SK-N-MC (cell line): ENCODE measurements at regions not wholly inside any gene's neighbourhood (a gene's known extent, or its start where the extent isn't known, plus 50 kb on each side); places are given as distances from the start of the nearest gene placed in this dataset.

Source experiments
- DNase-seq: peaks from one replicate; pipeline ENCODE4 v3.0.0-alpha.2; 2011; ENCODE audit warnings: low read depth, low spot score
- H3K27ac ChIP-seq: fragments of 200-600 bp; sonication (generic); 2 replicates; pipeline ENCODE4 v1.5.1; 2016; ENCODE audit warnings: mixed run types
- H3K36me3 ChIP-seq: fragments of 200-600 bp; sonication (generic); 2 replicates; pipeline ENCODE4 v1.6.1; 2017; ENCODE audit warnings: antibody characterized with exemption, low read length, mixed read lengths; ENCODE audit not compliant: insufficient read depth
- H3K4me3 ChIP-seq: fragments of 200-600 bp; sonication (generic); 2 replicates; pipeline ENCODE4 v1.5.1; 2016
- H3K9ac ChIP-seq: fragments of 200-600 bp; sonication (generic); 2 replicates; pipeline ENCODE4 v1.8.0; 2017; ENCODE audit warnings: mixed run types, mixed read lengths; ENCODE audit not compliant: insufficient read length
- H3K9me3 ChIP-seq: fragments of 200-600 bp; sonication (generic); 2 replicates; pipeline ENCODE4 v1.6.1; 2017; ENCODE audit warnings: low read depth, mild to moderate bottlenecking, antibody characterized with exemption, low read length, moderate library complexity, mixed read lengths
- EZH2 ChIP-seq: fragments of 200-600 bp; sonication (generic); IDR thresholded peaks from one replicate; pipeline ENCODE4 v1.6.1; 2017; ENCODE audit warnings: antibody characterized with exemption
- FOXP2 ChIP-seq: optimal IDR thresholded peaks from 2 replicates; pipeline ENCODE3; 2011; ENCODE audit warnings: mild to moderate bottlenecking, moderate library complexity; ENCODE audit not compliant: insufficient read depth; ENCODE audit errors: extremely low read length, control extremely low read depth
- POLR2AphosphoS5 ChIP-seq: IDR thresholded peaks from 2 replicates; pipeline ENCODE4 v1.6.1; 2012; ENCODE audit warnings: mild to moderate bottlenecking, low read depth, low read length, borderline replicate concordance

DNA sequence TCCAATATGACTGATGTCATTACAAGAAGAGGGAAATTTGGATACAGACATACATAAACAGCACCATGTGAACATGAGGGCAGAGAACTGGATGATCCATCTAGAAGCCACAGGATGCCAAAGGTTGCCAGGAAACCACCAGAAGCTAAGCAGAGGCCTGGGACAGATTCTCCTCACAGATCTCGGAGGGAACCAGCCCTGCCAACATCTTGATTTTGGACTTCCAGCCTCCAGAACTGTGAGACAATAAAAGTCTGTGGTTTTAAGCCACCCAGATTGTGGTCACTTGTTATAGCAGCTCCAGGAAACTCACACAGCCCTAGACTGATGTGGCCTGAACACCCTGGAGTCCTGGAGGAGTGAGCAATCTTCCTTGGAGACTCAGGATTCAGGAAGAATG lies 351.6 kb downstream of the EIPR1 start:
- Histone ChIP-seq H3K36me3 (no peaks in the 10 kb centered on the region), H3K27ac (no peak overlapping the region)
- DNase-seq, result no peak

GRCh38 chr2:3025261-3025660 lies 352.4 kb downstream of the EIPR1 start:
- no peaks in the 10 kb centered on the region for H3K9me3 ChIP-seq
- DNase-seq, result no peak
- no peak overlapping the region for H3K9ac ChIP-seq
- no peak overlapping the region for H3K4me3 ChIP-seq
- H3K27ac ChIP-seq, result no peak overlapping the region
- H3K36me3 ChIP-seq, result no peaks in the 10 kb centered on the region
- TF ChIP-seq FOXP2 (no peak), EZH2 (no peak), POLR2AphosphoS5 (no peak)

More for the DNA sequence above, 351.6 kb downstream of the EIPR1 start:
- TF ChIP-seq FOXP2 (no peak), POLR2AphosphoS5 (no peak), EZH2 (no peak)
- Histone ChIP-seq H3K9me3 (no peaks in the 10 kb centered on the region), H3K9ac (no peak overlapping the region), H3K4me3 (no peak overlapping the region)

- no peak for DNase-seq
- Histone ChIP-seq H3K9me3 (no peaks in the 10 kb centered on the region), H3K9ac (no peak overlapping the region), H3K27ac (no peak overlapping the region), H3K36me3 (no peaks in the 10 kb centered on the region), H3K4me3 (no peak overlapping the region)
- TF ChIP-seq POLR2AphosphoS5 (no peak), FOXP2 (no peak), EZH2 (no peak)
These were observed 353.1 kb downstream of the EIPR1 start for GRCh38 chr2:3024401-3024935.

GRCh38 chr2:3023531-3023930 lies 354.1 kb downstream of the EIPR1 start:
- Histone ChIP-seq H3K4me3 (no peak overlapping the region), H3K36me3 (no peaks in the 10 kb centered on the region), H3K9me3 (no peaks in the 10 kb centered on the region), H3K9ac (no peak overlapping the region), H3K27ac (no peak overlapping the region)
- TF ChIP-seq POLR2AphosphoS5 (no peak), FOXP2 (no peak), EZH2 (no peak)
- no peak for DNase-seq

DNA sequence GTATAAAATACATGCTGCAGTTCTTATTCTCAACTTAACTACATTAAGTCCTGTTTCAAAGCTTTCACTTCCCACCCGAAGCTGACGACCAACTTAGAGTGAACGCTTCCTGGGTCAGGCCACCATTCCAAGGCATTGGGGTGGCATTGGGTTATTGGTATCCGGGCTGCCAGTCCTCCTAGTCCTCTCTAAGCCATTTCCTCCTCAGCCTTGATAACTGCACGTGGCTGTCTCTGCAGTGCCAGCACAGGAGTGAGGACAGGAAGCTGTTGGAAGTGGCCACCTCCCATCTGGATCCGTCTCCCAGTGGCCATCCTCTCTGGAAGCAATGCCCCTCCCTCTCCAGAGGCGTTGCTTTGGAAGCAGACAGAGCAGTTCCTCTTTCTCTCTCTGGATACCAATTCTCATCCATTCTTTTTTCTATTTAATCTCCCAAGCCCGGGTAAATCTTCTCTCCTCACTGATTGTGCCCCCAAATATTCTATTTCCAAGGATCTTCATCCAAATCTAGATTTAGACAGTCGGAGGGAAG lies 354.7 kb downstream of the EIPR1 start:
- DNase-seq, result no peak
- no peak overlapping the region for H3K4me3 ChIP-seq
- TF ChIP-seq FOXP2 (no peak), POLR2AphosphoS5 (no peak), EZH2 (no peak)
- no peaks in the 10 kb centered on the region for H3K36me3 ChIP-seq
- no peaks in the 10 kb centered on the region for H3K9me3 ChIP-seq
- H3K9ac ChIP-seq, result no peak overlapping the region
- H3K27ac ChIP-seq, result no peak overlapping the region

GRCh38 chr2:3021720-3022119 lies 355.9 kb downstream of the EIPR1 start:
- H3K27ac ChIP-seq, result no peak overlapping the region
- no peak overlapping the region for H3K4me3 ChIP-seq
- DNase-seq, result no peak
- no peak overlapping the region for H3K9ac ChIP-seq
- H3K36me3 ChIP-seq, result no peaks in the 10 kb centered on the region
- H3K9me3 ChIP-seq, result no peaks in the 10 kb centered on the region
- TF ChIP-seq POLR2AphosphoS5 (no peak), EZH2 (no peak), FOXP2 (no peak)

DNA sequence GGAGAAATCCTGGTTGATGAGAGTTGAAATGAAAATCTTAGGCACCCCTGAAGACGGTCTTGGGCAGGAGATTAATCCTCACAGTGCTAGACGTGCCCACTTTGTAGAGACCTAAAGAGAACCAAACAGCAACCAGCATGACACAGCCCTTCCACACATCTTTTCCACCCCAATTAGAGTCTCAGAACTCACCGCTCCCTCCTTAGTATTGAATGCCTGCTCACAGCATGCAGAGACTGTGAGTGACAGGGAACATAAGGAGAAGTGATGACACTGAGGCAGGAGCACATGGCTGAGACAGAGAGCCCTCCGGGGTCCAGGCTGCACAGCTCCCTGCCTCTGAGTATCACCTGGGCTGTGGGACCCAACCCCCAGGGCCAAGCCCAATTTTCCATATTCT lies 367.6 kb downstream of the EIPR1 start:
- Histone ChIP-seq H3K36me3 (no peaks in the 10 kb centered on the region), H3K9ac (no peak overlapping the region), H3K9me3 (no peaks in the 10 kb centered on the region), H3K4me3 (no peak overlapping the region), H3K27ac (no peak overlapping the region)
- TF ChIP-seq EZH2 (no peak), POLR2AphosphoS5 (no peak), FOXP2 (no peak)
- DNase-seq, result no peak

DNA sequence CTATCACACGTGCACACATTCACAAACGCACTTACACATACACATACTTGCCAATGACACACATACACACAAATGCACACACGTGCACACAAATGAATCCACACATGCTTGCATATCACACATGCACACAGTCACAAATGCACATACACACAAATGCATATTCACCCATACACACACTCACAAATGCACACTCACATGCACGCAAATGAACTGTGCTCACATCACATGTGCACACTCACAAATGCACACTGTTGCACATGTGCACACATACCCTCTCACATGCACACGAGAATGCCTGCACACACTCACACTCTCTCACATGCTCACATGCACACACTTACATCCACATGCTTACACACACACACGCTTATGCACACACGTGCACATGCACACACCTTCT lies 368.1 kb downstream of the EIPR1 start:
- no peak overlapping the region for H3K9ac ChIP-seq
- TF ChIP-seq FOXP2 (no peak), EZH2 (no peak), POLR2AphosphoS5 (no peak)
- no peak overlapping the region for H3K4me3 ChIP-seq
- H3K9me3 ChIP-seq, result no peaks in the 10 kb centered on the region
- no peak for DNase-seq
- no peaks in the 10 kb centered on the region for H3K36me3 ChIP-seq
- H3K27ac ChIP-seq, result no peak overlapping the region

- no peaks in the 10 kb centered on the region for H3K9me3 ChIP-seq
- no peaks in the 10 kb centered on the region for H3K36me3 ChIP-seq
- no peak for DNase-seq
- H3K27ac ChIP-seq, result no peak overlapping the region
- TF ChIP-seq FOXP2, result no peak
- no peak for TF ChIP-seq EZH2
- no peak for TF ChIP-seq POLR2AphosphoS5
- H3K9ac ChIP-seq, result no peak overlapping the region
- no peak overlapping the region for H3K4me3 ChIP-seq
These were observed 368.6 kb downstream of the EIPR1 start for GRCh38 chr2:3009005-3009404.
